Right lobe of liver (tissue), 6 donors: ENCODE measurements at regions not wholly inside any gene's neighbourhood (a gene's known extent, or its start where the extent isn't known, plus 50 kb on each side); places are given as distances from the start of the nearest gene placed in this dataset.
A peak's percentile ranks its signal among the peaks of the same experiment; 100 is the strongest.

Source experiments
- ATAC-seq, 4 donors: fragments of 200-7000 bp; cut with Tn5 transposase; one replicate each; pipeline ENCODE4 v1.9.1; 2020; ENCODE audit warnings: mild to moderate bottlenecking in 4 of 4, moderate library complexity in 4 of 4
- DNase-seq, 3 donors: peaks; one replicate each; pipeline ENCODE4 v3.0.0-alpha.2; 2020
- H3K27ac ChIP-seq, 3 donors: fragments of 200-600 bp; one replicate each; pipeline ENCODE4 v1.8.0; 2022
- H3K27me3 ChIP-seq, 2 donors: fragments of 200-600 bp; one replicate each; pipeline ENCODE4 v1.8.0; 2022
- H3K36me3 ChIP-seq, 4 donors: fragments of 200-600 bp; sonication (generic) in 1 of 4; one replicate each; pipeline versions ENCODE4 v1.5.1 to v1.8.0; 2017 to 2022; ENCODE audit warnings: control low read depth in 1 of 4
- H3K4me1 ChIP-seq, 4 donors: fragments of 200-600 bp; sonication (generic) in 1 of 4; one replicate each; pipeline versions ENCODE4 v1.5.1 to v1.8.0; 2017 to 2022; ENCODE audit warnings: control low read depth in 1 of 4
- H3K4me3 ChIP-seq, 3 donors: fragments of 200-600 bp; one replicate each; pipeline ENCODE4 v1.8.0; 2022
- H3K9me3 ChIP-seq, 4 donors: fragments of 200-600 bp; sonication (generic) in 1 of 4; one replicate each; pipeline versions ENCODE4 v1.5.1 to v1.8.0; 2017 to 2022; ENCODE audit warnings: control low read depth in 1 of 4
- CTCF ChIP-seq, 4 donors: fragments of 200-600 bp in 3 of 4; fragments of 450-650 bp in 1 of 4; IDR thresholded peaks; one replicate each; pipeline versions ENCODE4 v1.5.1 to v1.8.0; 2016 to 2022; ENCODE audit warnings: antibody characterized with exemption in 4 of 4, mild to moderate bottlenecking in 2 of 4
- POLR2A ChIP-seq: fragments of 450-650 bp; IDR thresholded peaks from one replicate; pipeline ENCODE4 v1.6.1; 2017; ENCODE audit warnings: antibody characterized with exemption, mild to moderate bottlenecking
- WGBS: methylation state at CpG from one replicate; pipeline ENCODE4 v1.1.6; 2018; ENCODE audit warnings: low coverage, low lambda C conversion rate; ENCODE audit not compliant: insufficient coverage; ENCODE audit errors: missing lambda C conversion rate; 5-methylcytosine and 5-hydroxymethylcytosine counted together
- intact Hi-C, 2 donors: fragments of 100-400 bp; cut with DNase I; formaldehyde crosslinking; loops; one replicate each; pipeline versions ENCODE4 v1.11.2 to v1.14.1; 2022
- donor health status: DM: no; HTN: yes; CAD: no.
- donor health status: DM: no; HTN: no; CAD: no.
- donor health status: DM: no; HTN: no; CAD: no.
- donor health status: DM: no; HTN: yes; CAD: no.
- donor health status: DM: no; HTN: yes; CAD: no.

GRCh38 chr13:62525652-62526051 is 1110.0 kb upstream of the PCDH20 start:
- intact Hi-C loops, result no loop called here
- Histone ChIP-seq H3K36me3 (no peaks in the 10 kb centered on the region), H3K9me3 (no peaks in the 10 kb centered on the region), H3K4me3 (no peak overlapping the region), H3K27ac (no peak overlapping the region), H3K4me1 (no peaks in the 10 kb centered on the region), H3K27me3 (no peaks in the 10 kb centered on the region)
- no peak for ATAC-seq
- WGBS, result 32% methylated on average over 2 of the region's 2 CpGs
- no peak for DNase-seq
- TF ChIP-seq POLR2A (no peak), CTCF (IDR thresholded peaks at IDR 0.05) (no peak)

DNA sequence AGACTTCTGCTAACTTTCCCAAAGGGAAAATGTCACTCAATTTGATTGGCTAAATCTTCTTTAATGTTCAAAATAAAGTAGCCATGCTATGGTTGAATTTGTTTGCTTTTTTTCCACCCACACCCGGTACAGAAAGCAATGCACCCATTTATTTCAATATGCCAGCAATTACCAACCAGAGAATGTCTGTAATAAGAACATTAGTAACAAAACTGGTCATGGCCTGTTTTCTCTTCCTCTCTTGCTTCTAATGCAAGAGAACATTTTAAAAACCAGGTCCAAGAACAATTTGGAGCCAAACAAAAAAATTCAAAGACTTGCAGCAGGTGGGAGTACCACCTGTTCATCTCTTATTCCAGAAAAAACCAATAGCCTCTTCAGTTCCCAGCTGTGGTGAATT is 1108.8 kb upstream of the PCDH20 start:
- ATAC-seq (no peak), DNase-seq (no peak)
- no peaks in the 10 kb centered on the region for H3K9me3 ChIP-seq
- TF ChIP-seq CTCF (IDR thresholded peaks at IDR 0.05) (no peak), POLR2A (no peak)
- H3K4me3 ChIP-seq, result no peak overlapping the region
- WGBS, result 69% methylated on average over 1 of the region's 1 CpG
- H3K4me1 ChIP-seq, result no peaks in the 10 kb centered on the region
- intact Hi-C loops, result no loop called here
- H3K27me3 ChIP-seq, result no peaks in the 10 kb centered on the region
- no peak overlapping the region for H3K27ac ChIP-seq
- H3K36me3 ChIP-seq, result no peaks in the 10 kb centered on the region

- intact Hi-C loops, result no loop called here
- ATAC-seq (no peak), DNase-seq (no peak)
- TF ChIP-seq POLR2A, result no peak
- no peak for TF ChIP-seq CTCF (IDR thresholded peaks at IDR 0.05)
- Histone ChIP-seq H3K27ac (no peak overlapping the region), H3K36me3 (no peaks in the 10 kb centered on the region), H3K27me3 (no peaks in the 10 kb centered on the region), H3K4me3 (no peak overlapping the region), H3K9me3 (no peaks in the 10 kb centered on the region), H3K4me1 (no peaks in the 10 kb centered on the region)
- WGBS, result 52% methylated on average over 2 of the region's 2 CpGs
Observed at GRCh38 chr13:62524061-62524460, 1108.4 kb upstream of the PCDH20 start.

DNA sequence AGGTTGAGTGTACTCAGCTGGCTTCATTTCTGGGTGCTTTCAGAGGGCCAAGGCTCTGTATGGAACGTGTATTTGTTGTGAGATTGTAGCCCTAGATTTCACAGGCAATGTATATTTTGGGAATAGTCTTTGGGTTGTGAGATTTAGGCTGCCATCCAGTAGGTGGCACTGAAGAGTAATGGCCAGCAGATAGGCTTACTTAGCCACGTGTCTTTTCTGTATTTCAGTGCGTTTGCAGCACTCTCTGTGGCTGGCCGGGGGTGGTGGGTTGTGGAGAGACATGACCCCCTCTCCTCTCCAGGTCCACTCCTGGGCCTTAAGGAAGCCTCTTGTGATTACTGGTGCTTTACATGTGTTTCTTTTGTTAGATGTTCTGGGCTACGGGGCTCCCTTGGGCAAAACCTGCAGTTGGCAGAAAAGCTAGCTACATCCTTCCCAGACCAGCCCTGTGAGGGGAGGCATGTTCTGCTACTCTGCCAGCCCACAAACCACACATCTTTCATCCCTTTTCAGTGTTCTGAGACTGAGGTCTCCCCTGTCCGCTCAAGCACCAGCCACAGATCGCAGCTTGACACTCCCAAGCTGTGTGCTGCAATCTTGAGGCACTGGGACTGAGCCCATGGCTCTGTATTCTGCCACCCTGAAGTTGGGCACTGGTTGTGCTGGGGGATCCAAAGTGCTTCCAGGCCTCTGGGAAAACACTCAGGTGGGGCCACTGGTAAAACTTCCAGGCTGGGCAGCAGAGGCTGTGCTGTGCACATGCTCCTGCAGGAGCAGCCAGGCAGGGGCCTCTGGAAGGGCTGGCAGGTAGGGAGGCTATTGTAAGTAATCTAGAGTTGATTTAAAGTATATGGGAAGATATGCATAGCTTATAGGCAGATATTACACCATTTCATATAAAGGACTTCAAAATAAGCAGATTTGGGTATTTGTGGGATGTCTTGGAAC is 1096.8 kb upstream of the PCDH20 start:
- H3K27me3 ChIP-seq, result no peaks in the 10 kb centered on the region
- DNase-seq, result peak in 2 of 3 donors; percentile 14 to 32
- intact Hi-C loops, result no loop called here
- H3K27ac ChIP-seq, result no peak overlapping the region
- H3K36me3 ChIP-seq, result no peaks in the 10 kb centered on the region
- peak; percentile 82 to 94 (median 87) for ATAC-seq
- no peak overlapping the region for H3K4me3 ChIP-seq
- H3K9me3 ChIP-seq, result no peaks in the 10 kb centered on the region
- no peaks in the 10 kb centered on the region for H3K4me1 ChIP-seq
- 28% methylated on average over 7 of the region's 7 CpGs for WGBS
- TF ChIP-seq CTCF (IDR thresholded peaks at IDR 0.05), result peak; percentile 31 to 74 (median 66)
- TF ChIP-seq POLR2A, result no peak
